ENCODE measurements at regions not wholly inside any gene's neighbourhood (a gene's known extent, or its start where the extent isn't known, plus 50 kb on each side); places are given as distances from the start of the nearest gene placed in this dataset.

- TF ChIP-seq EZH2 (IDR thresholded peaks at IDR 0.05; ENCODE audit: low read length, missing control alignments) = no peak
- TF ChIP-seq CTCF (conservative IDR thresholded peaks at IDR 0.05 in 1 of 2, IDR thresholded peaks at IDR 0.05 in 1 of 2; ENCODE audit: low read depth in 1 of 2, low read length in 2 of 2) = no peak
Observed at GRCh38 chr1:63024132-63024531, 240.2 kb downstream of the ATG4C start.

GRCh38 chr1:63027176-63027575 is 243.2 kb downstream of the ATG4C start:
- no peaks in the 10 kb centered on the region for H3K27me3 ChIP-seq (ENCODE audit: control insufficient read depth, insufficient read depth, low read length)
- TF ChIP-seq EZH2 (IDR thresholded peaks at IDR 0.05; ENCODE audit: low read length, missing control alignments) (no peak), CTCF (conservative IDR thresholded peaks at IDR 0.05 in 1 of 2, IDR thresholded peaks at IDR 0.05 in 1 of 2; ENCODE audit: low read depth in 1 of 2, low read length in 2 of 2) (no peak)
- no peak overlapping the region for H3K27ac ChIP-seq (ENCODE audit: insufficient read depth, low read length)
- H2AFZ ChIP-seq (ENCODE audit: low read length) = no peak overlapping the region
- no peaks in the 10 kb centered on the region for H3K4me1 ChIP-seq (ENCODE audit: control insufficient read depth, extremely low read depth, insufficient read depth, low read length)
- H3K36me3 ChIP-seq (ENCODE audit: control insufficient read depth, insufficient read depth, low read length) = no peaks in the 10 kb centered on the region
- no peak overlapping the region for H3K9ac ChIP-seq (ENCODE audit: insufficient read depth, low read length)
- H3K4me3 ChIP-seq (replicated peaks in 1 of 4; ENCODE audit: control extremely low read depth in 1 of 4, insufficient read depth in 1 of 4, low read depth in 3 of 4, low read length in 4 of 4) = no peak overlapping the region
- no peaks in the 10 kb centered on the region for H3K9me3 ChIP-seq (ENCODE audit: control insufficient read depth, insufficient read depth, low read depth, low read length)
- H4K20me1 ChIP-seq (ENCODE audit: control insufficient read depth, extremely low read depth, insufficient read depth, low read length) = no peaks in the 10 kb centered on the region
- H3K79me2 ChIP-seq (ENCODE audit: control insufficient read depth, insufficient read depth, low read length) = no peaks in the 10 kb centered on the region
- no peak overlapping the region for H3K4me2 ChIP-seq (ENCODE audit: extremely low read depth, insufficient read depth, low read length)
- no peak for DNase-seq (ENCODE audit: low read depth in 2 of 2)

More at GRCh38 chr1:63024132-63024531, 240.2 kb downstream of the ATG4C start:
- H3K4me3 ChIP-seq (replicated peaks in 1 of 4; ENCODE audit: control extremely low read depth in 1 of 4, insufficient read depth in 1 of 4, low read depth in 3 of 4, low read length in 4 of 4) = no peak overlapping the region
- H3K27ac ChIP-seq (ENCODE audit: insufficient read depth, low read length) = no peak overlapping the region
- H3K4me1 ChIP-seq (ENCODE audit: control insufficient read depth, extremely low read depth, insufficient read depth, low read length) = no peaks in the 10 kb centered on the region
- H3K9me3 ChIP-seq (ENCODE audit: control insufficient read depth, insufficient read depth, low read depth, low read length) = no peaks in the 10 kb centered on the region
- H3K79me2 ChIP-seq (ENCODE audit: control insufficient read depth, insufficient read depth, low read length) = no peaks in the 10 kb centered on the region
- DNase-seq (ENCODE audit: low read depth in 2 of 2) = no peak
- no peak overlapping the region for H3K4me2 ChIP-seq (ENCODE audit: extremely low read depth, insufficient read depth, low read length)
- H3K27me3 ChIP-seq (ENCODE audit: control insufficient read depth, insufficient read depth, low read length) = no peaks in the 10 kb centered on the region
- H4K20me1 ChIP-seq (ENCODE audit: control insufficient read depth, extremely low read depth, insufficient read depth, low read length) = no peaks in the 10 kb centered on the region
- no peak overlapping the region for H3K9ac ChIP-seq (ENCODE audit: insufficient read depth, low read length)
- H2AFZ ChIP-seq (ENCODE audit: low read length) = no peak overlapping the region
- no peaks in the 10 kb centered on the region for H3K36me3 ChIP-seq (ENCODE audit: control insufficient read depth, insufficient read depth, low read length)

- no peaks in the 10 kb centered on the region for H3K4me1 ChIP-seq (ENCODE audit: control insufficient read depth, extremely low read depth, insufficient read depth, low read length)
- TF ChIP-seq CTCF (conservative IDR thresholded peaks at IDR 0.05 in 1 of 2, IDR thresholded peaks at IDR 0.05 in 1 of 2; ENCODE audit: low read depth in 1 of 2, low read length in 2 of 2) = no peak
- TF ChIP-seq EZH2 (IDR thresholded peaks at IDR 0.05; ENCODE audit: low read length, missing control alignments) = no peak
- H3K27ac ChIP-seq (ENCODE audit: insufficient read depth, low read length) = no peak overlapping the region
- H2AFZ ChIP-seq (ENCODE audit: low read length) = no peak overlapping the region
- no peaks in the 10 kb centered on the region for H3K27me3 ChIP-seq (ENCODE audit: control insufficient read depth, insufficient read depth, low read length)
- no peak for DNase-seq (ENCODE audit: low read depth in 2 of 2)
- no peak overlapping the region for H3K9ac ChIP-seq (ENCODE audit: insufficient read depth, low read length)
- H3K79me2 ChIP-seq (ENCODE audit: control insufficient read depth, insufficient read depth, low read length) = no peaks in the 10 kb centered on the region
- H3K4me3 ChIP-seq (replicated peaks in 1 of 4; ENCODE audit: control extremely low read depth in 1 of 4, insufficient read depth in 1 of 4, low read depth in 3 of 4, low read length in 4 of 4) = no peak overlapping the region
- H3K4me2 ChIP-seq (ENCODE audit: extremely low read depth, insufficient read depth, low read length) = no peak overlapping the region
- no peaks in the 10 kb centered on the region for H4K20me1 ChIP-seq (ENCODE audit: control insufficient read depth, extremely low read depth, insufficient read depth, low read length)
- no peaks in the 10 kb centered on the region for H3K9me3 ChIP-seq (ENCODE audit: control insufficient read depth, insufficient read depth, low read depth, low read length)
- H3K36me3 ChIP-seq (ENCODE audit: control insufficient read depth, insufficient read depth, low read length) = no peaks in the 10 kb centered on the region
Observed at GRCh38 chr1:63032171-63032570, 248.2 kb downstream of the ATG4C start.

Measured in fibroblast of lung (primary cell).